Progenitor cell of endocrine pancreas (in vitro differentiated cells): ENCODE measurements at regions not wholly inside any gene's neighbourhood (a gene's known extent, or its start where the extent isn't known, plus 50 kb on each side); places are given as distances from the start of the nearest gene placed in this dataset.

ENCODE experiments used
- DNase-seq: peaks from one replicate; pipeline ENCODE4 v3.0.0; 2021; ENCODE audit warnings: low spot score; ENCODE audit not compliant: unreplicated experiment
- H3K27ac Mint-ChIP-seq: 2 replicates; pipeline ENCODE4 v1.8.0; 2021; ENCODE audit warnings: mild to moderate bottlenecking, moderate library complexity, mixed read lengths
- H3K27me3 Mint-ChIP-seq: 2 replicates; pipeline ENCODE4 v1.8.0; 2021; ENCODE audit warnings: mixed read lengths
- H3K36me3 Mint-ChIP-seq: 2 replicates; pipeline ENCODE4 v1.8.0; 2022; ENCODE audit warnings: mixed read lengths; ENCODE audit not compliant: insufficient read depth
- H3K4me1 Mint-ChIP-seq: 2 replicates; pipeline ENCODE4 v1.8.0; 2021; ENCODE audit warnings: low read depth, mixed read lengths
- H3K4me3 Mint-ChIP-seq: 2 replicates; pipeline ENCODE4 v1.8.0; 2021; ENCODE audit warnings: low read depth, mild to moderate bottlenecking, moderate library complexity, mixed read lengths
- H3K9me3 Mint-ChIP-seq: 2 replicates; pipeline ENCODE4 v1.8.0; 2021; ENCODE audit warnings: low read depth, mixed read lengths
- CTCF ChIP-seq: fragments of 200-600 bp; sonication (generic); IDR thresholded peaks from one replicate; pipeline ENCODE4 v1.5.0; 2021; ENCODE audit warnings: antibody characterized with exemption, mild to moderate bottlenecking; ENCODE audit not compliant: unreplicated experiment

DNA sequence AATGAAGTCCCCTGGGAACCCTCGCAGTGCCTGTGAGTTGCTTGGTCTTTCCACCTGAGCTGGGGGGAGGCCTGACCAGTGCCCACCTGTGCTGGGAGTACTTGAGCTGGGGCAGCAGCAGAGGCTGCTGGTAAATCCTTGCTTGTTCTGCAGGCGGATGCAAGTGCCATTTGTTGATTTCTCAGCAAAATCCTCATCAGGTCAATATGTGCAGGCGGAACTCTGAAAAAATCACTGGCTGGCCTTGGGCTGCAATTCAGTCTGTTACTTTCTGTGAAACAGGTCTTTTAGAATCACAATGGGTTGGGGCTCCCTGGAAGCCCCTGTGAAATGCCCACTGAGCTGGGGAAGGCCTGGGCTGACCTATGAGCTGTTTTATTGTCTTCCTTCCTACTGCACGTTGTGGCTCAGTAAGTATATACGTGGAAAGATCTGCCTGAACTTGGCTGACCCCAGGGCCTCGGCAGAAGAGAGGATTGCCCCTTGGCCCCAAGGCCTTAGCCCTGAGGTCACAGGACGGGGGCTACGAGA lies 182.0 kb upstream of the RGMA start:
- Mint-ChIP-seq H3K9me3 (no peaks in the 10 kb centered on the region), H3K36me3 (no peaks in the 10 kb centered on the region), H3K27ac (no peak overlapping the region), H3K4me3 (no peak overlapping the region), H3K27me3 (peaks cover 7% of the 10 kb centered on the region), H3K4me1 (no peaks in the 10 kb centered on the region)
- no peak for DNase-seq
- no peak for TF ChIP-seq CTCF

DNA sequence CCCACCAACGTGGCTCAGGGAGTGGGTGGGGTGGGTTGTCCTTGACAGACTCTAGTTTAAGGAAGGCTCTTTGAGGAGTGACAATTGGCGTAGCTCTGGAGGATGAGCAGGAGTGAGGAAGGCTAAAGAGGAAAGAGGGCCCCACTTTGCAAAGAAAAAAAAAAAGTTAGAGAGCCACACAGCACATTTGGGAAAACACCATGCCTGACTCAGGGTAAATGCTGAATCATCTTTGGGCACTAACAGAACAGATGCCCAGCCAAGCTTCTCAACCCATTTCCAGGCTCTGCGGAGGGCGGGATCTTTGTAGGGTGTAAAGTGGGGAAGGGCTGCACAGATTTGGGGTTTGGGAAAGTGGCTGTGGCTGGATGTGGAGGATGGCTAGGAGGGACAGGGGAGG lies 179.1 kb upstream of the RGMA start:
- H3K9me3 Mint-ChIP-seq: no peaks in the 10 kb centered on the region

GRCh38 chr15:93266291-93266690 lies 177.3 kb upstream of the RGMA start:
- no peaks in the 10 kb centered on the region for H3K4me1 Mint-ChIP-seq
- no peak overlapping the region for H3K27ac Mint-ChIP-seq
- H3K4me3 Mint-ChIP-seq: no peak overlapping the region
- H3K27me3 Mint-ChIP-seq: peaks cover 20% of the 10 kb centered on the region
- H3K36me3 Mint-ChIP-seq: no peaks in the 10 kb centered on the region
- no peaks in the 10 kb centered on the region for H3K9me3 Mint-ChIP-seq
- TF ChIP-seq CTCF: no peak
- DNase-seq: no peak

More for the DNA sequence above, 179.1 kb upstream of the RGMA start:
- Mint-ChIP-seq H3K27ac (no peak overlapping the region), H3K27me3 (peaks cover 17% of the 10 kb centered on the region), H3K36me3 (no peaks in the 10 kb centered on the region), H3K4me1 (no peaks in the 10 kb centered on the region), H3K4me3 (no peak overlapping the region)
- no peak for TF ChIP-seq CTCF
- no peak for DNase-seq

GRCh38 chr15:93265111-93265556 lies 176.1 kb upstream of the RGMA start:
- Mint-ChIP-seq H3K4me3 (no peak overlapping the region), H3K27ac (no peak overlapping the region), H3K27me3 (peaks cover 23% of the 10 kb centered on the region), H3K4me1 (no peaks in the 10 kb centered on the region), H3K36me3 (no peaks in the 10 kb centered on the region), H3K9me3 (no peaks in the 10 kb centered on the region)
- no peak for DNase-seq
- TF ChIP-seq CTCF: no peak

GRCh38 chr15:93261845-93262244 lies 172.8 kb upstream of the RGMA start:
- no peak for DNase-seq
- Mint-ChIP-seq H3K4me1 (no peaks in the 10 kb centered on the region), H3K27ac (no peak overlapping the region), H3K36me3 (no peaks in the 10 kb centered on the region), H3K27me3 (peaks cover 21% of the 10 kb centered on the region), H3K9me3 (no peaks in the 10 kb centered on the region), H3K4me3 (no peak overlapping the region)
- no peak for TF ChIP-seq CTCF
